ENCODE measurements at regions not wholly inside any gene's neighbourhood (a gene's known extent, or its start where the extent isn't known, plus 50 kb on each side); places are given as distances from the start of the nearest gene placed in this dataset.
"Not testable (repeated sequence)": the region's sequence is repeated elsewhere in the genome, so short reads cannot be mapped to it uniquely, and the experiment has no call there.

DNA sequence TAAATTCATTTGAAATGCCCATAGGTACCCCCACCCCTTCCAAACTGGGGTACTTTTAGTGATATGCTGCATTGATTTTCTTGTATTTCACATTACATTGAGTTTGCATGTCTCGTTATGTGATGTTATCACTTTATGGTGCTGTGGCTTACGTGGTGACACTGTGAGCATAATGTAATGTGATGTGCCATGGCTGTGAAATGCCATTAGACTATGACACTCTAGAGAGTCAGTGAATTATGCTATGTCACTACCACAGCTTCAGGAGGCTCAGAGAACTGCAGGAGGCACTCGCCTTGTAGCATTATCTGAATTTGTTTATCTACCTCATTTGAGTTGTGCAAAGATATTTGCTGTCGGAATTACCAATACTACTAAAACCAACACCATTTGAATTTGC, 590.1 kb upstream of the SLC10A2 start:
- no peaks in the 10 kb centered on the region for H3K9me3 Mint-ChIP-seq
- ChIA-PET POLR2A (no interaction called here), CTCF (no interaction called here)
- H3K4me1 Mint-ChIP-seq = no peaks in the 10 kb centered on the region
- H3K27me3 Mint-ChIP-seq = no peaks in the 10 kb centered on the region
- H3K36me3 Mint-ChIP-seq (ENCODE audit: low read depth) = no peaks in the 10 kb centered on the region
- DNase-seq = no peak
- H3K4me3 Mint-ChIP-seq = no peak overlapping the region
- no peak overlapping the region for H3K27ac Mint-ChIP-seq

DNA sequence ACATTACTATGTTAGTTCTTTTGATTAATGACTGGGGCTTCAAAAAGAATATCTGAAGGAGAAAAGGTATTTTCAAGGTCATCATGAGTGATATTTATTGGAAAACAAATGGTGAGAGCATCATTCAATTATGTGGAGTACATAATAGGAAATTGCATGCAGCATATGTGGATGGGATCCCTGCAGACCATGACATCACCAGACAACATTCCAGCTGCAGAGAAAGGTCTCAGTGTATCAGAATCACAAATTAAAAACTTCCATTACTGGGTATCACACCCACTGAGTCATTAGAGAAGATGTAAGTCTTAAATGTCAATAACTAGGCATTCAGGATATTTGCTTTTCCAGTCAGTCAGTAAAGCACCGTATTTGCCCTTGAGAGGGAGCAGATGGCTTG, 574.4 kb upstream of the SLC10A2 start:
- no peaks in the 10 kb centered on the region for H3K4me1 Mint-ChIP-seq
- no peak for DNase-seq
- no peaks in the 10 kb centered on the region for H3K36me3 Mint-ChIP-seq (ENCODE audit: low read depth)
- POLR2A ChIA-PET = no interaction called here
- no peak overlapping the region for H3K4me3 Mint-ChIP-seq
- CTCF ChIA-PET = no interaction called here
- H3K9me3 Mint-ChIP-seq = no peaks in the 10 kb centered on the region
- no peak overlapping the region for H3K27ac Mint-ChIP-seq
- H3K27me3 Mint-ChIP-seq = no peaks in the 10 kb centered on the region

- H3K4me3 Mint-ChIP-seq = no peak overlapping the region
- H3K27me3 Mint-ChIP-seq = no peaks in the 10 kb centered on the region
- H3K27ac Mint-ChIP-seq = no peak overlapping the region
- peaks cover under 1% of the 10 kb centered on the region for H3K9me3 Mint-ChIP-seq
- H3K36me3 Mint-ChIP-seq (ENCODE audit: low read depth) = no peaks in the 10 kb centered on the region
- ChIA-PET POLR2A (no interaction called here), CTCF (no interaction called here)
- no peaks in the 10 kb centered on the region for H3K4me1 Mint-ChIP-seq
- no peak for DNase-seq
Observed at GRCh38 chr13:103639326-103639725, 573.1 kb upstream of the SLC10A2 start.

- no peak overlapping the region for H3K27ac Mint-ChIP-seq
- peaks cover 2% of the 10 kb centered on the region for H3K9me3 Mint-ChIP-seq
- H3K27me3 Mint-ChIP-seq = no peaks in the 10 kb centered on the region
- no peak overlapping the region for H3K4me3 Mint-ChIP-seq
- ChIA-PET POLR2A (no interaction called here), CTCF (no interaction called here)
- H3K4me1 Mint-ChIP-seq = no peaks in the 10 kb centered on the region
- H3K36me3 Mint-ChIP-seq (ENCODE audit: low read depth) = no peaks in the 10 kb centered on the region
- DNase-seq = no peak
Observed at GRCh38 chr13:103638706-103639105, 572.5 kb upstream of the SLC10A2 start.

- H3K4me3 Mint-ChIP-seq = no peak overlapping the region
- H3K36me3 Mint-ChIP-seq (ENCODE audit: low read depth) = no peaks in the 10 kb centered on the region
- ChIA-PET CTCF (no interaction called here), POLR2A (no interaction called here)
- no peaks in the 10 kb centered on the region for H3K27me3 Mint-ChIP-seq
- H3K9me3 Mint-ChIP-seq = peaks cover 2% of the 10 kb centered on the region
- H3K4me1 Mint-ChIP-seq = no peaks in the 10 kb centered on the region
- H3K27ac Mint-ChIP-seq = no peak overlapping the region
- DNase-seq = no peak
Observed at GRCh38 chr13:103634066-103634465, 567.8 kb upstream of the SLC10A2 start.

GRCh38 chr13:103625194-103625593, 559.0 kb upstream of the SLC10A2 start:
- Mint-ChIP-seq H3K36me3 (ENCODE audit: low read depth) (no peaks in the 10 kb centered on the region), H3K27ac (no peak overlapping the region), H3K9me3 (peaks cover 2% of the 10 kb centered on the region), H3K4me3 (no peak overlapping the region), H3K4me1 (no peaks in the 10 kb centered on the region), H3K27me3 (no peaks in the 10 kb centered on the region)
- ChIA-PET CTCF (no interaction called here), POLR2A (no interaction called here)
- no peak for DNase-seq

- POLR2A ChIA-PET = no interaction called here
- Mint-ChIP-seq H3K4me1 (no peaks in the 10 kb centered on the region), H3K27ac (no peak overlapping the region), H3K4me3 (no peak overlapping the region), H3K36me3 (ENCODE audit: low read depth) (no peaks in the 10 kb centered on the region), H3K27me3 (no peaks in the 10 kb centered on the region), H3K9me3 (peaks cover 2% of the 10 kb centered on the region)
- CTCF ChIA-PET = no interaction called here
- no peak for DNase-seq
Observed at GRCh38 chr13:103618151-103618550, 551.9 kb upstream of the SLC10A2 start.

DNA sequence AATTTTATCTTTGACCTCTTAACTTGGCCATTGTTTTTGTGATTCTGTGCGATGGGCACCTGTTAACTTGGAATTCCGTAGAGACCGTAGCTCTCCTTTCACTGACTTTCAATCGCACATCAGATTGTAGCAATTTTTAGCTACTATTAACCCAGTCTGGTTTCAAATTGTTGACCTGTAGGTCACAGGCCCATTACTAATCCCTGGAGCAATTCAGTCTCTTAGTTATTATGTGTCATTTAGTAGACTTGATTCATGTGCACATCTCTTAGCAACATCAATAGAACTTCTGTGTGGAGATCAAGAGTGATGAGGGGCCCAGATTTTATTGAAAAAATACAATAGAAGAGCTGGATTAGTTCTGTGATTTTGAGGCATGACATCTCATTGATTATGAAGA, 549.6 kb upstream of the SLC10A2 start:
- H3K9me3 Mint-ChIP-seq = peaks cover 2% of the 10 kb centered on the region

GRCh38 chr13:103614761-103615160, 548.5 kb upstream of the SLC10A2 start:
- ChIA-PET CTCF (no interaction called here), POLR2A (no interaction called here)
- Mint-ChIP-seq H3K27ac (no peak overlapping the region), H3K4me1 (no peaks in the 10 kb centered on the region), H3K27me3 (no peaks in the 10 kb centered on the region), H3K36me3 (ENCODE audit: low read depth) (no peaks in the 10 kb centered on the region), H3K4me3 (no peak overlapping the region), H3K9me3 (peaks cover 2% of the 10 kb centered on the region)
- DNase-seq = no peak

More for the DNA sequence above, 549.6 kb upstream of the SLC10A2 start:
- Mint-ChIP-seq H3K27ac (no peak overlapping the region), H3K36me3 (ENCODE audit: low read depth) (no peaks in the 10 kb centered on the region), H3K4me1 (no peaks in the 10 kb centered on the region), H3K4me3 (no peak overlapping the region), H3K27me3 (no peaks in the 10 kb centered on the region)
- ChIA-PET CTCF (no interaction called here), POLR2A (no interaction called here)
- DNase-seq = no peak

GRCh38 chr13:103607995-103608394, 541.8 kb upstream of the SLC10A2 start:
- H3K27ac Mint-ChIP-seq = no peak overlapping the region

GRCh38 chr13:103605546-103606326, 539.5 kb upstream of the SLC10A2 start:
- ChIA-PET CTCF (no interaction called here), POLR2A (no interaction called here)
- Mint-ChIP-seq H3K9me3 (peaks cover 3% of the 10 kb centered on the region), H3K4me1 (no peaks in the 10 kb centered on the region), H3K36me3 (ENCODE audit: low read depth) (no peaks in the 10 kb centered on the region), H3K27ac (no peak overlapping the region), H3K27me3 (no peaks in the 10 kb centered on the region), H3K4me3 (no peak overlapping the region)
- no peak for DNase-seq

More at GRCh38 chr13:103607995-103608394, 541.8 kb upstream of the SLC10A2 start:
- H3K36me3 Mint-ChIP-seq (ENCODE audit: low read depth) = no peaks in the 10 kb centered on the region
- H3K4me3 Mint-ChIP-seq = no peak overlapping the region
- DNase-seq = no peak
- CTCF ChIA-PET = interaction anchor here (0.6 kb wide), 1 partner anchor 16 kb away, joined by 3 read pairs; no protein-coding TSS in a partner anchor
- POLR2A ChIA-PET = no interaction called here
- H3K4me1 Mint-ChIP-seq = no peaks in the 10 kb centered on the region
- no peaks in the 10 kb centered on the region for H3K27me3 Mint-ChIP-seq
- no peaks in the 10 kb centered on the region for H3K9me3 Mint-ChIP-seq

- H3K9me3 Mint-ChIP-seq; POLR2A ChIA-PET; CTCF ChIA-PET; DNase-seq; H3K36me3 Mint-ChIP-seq (ENCODE audit: low read depth); H3K27ac Mint-ChIP-seq; H3K27me3 Mint-ChIP-seq; H3K4me3 Mint-ChIP-seq; H3K4me1 Mint-ChIP-seq: not testable (repeated sequence)
Observed at GRCh38 chr13:103599870-103600269, 533.7 kb upstream of the SLC10A2 start.

GRCh38 chr13:103598671-103599070, 532.5 kb upstream of the SLC10A2 start:
- Mint-ChIP-seq H3K27me3 (no peaks in the 10 kb centered on the region), H3K4me1 (no peaks in the 10 kb centered on the region), H3K36me3 (ENCODE audit: low read depth) (no peaks in the 10 kb centered on the region), H3K4me3 (no peak overlapping the region), H3K9me3 (peaks cover 6% of the 10 kb centered on the region), H3K27ac (no peak overlapping the region)
- DNase-seq = no peak
- POLR2A ChIA-PET = no interaction called here
- CTCF ChIA-PET = no interaction called here

GRCh38 chr13:103573446-103573845, 507.2 kb upstream of the SLC10A2 start:
- no peak for DNase-seq
- H3K27me3 Mint-ChIP-seq = no peaks in the 10 kb centered on the region
- ChIA-PET POLR2A (no interaction called here), CTCF (no interaction called here)
- H3K27ac Mint-ChIP-seq = no peak overlapping the region
- H3K36me3 Mint-ChIP-seq (ENCODE audit: low read depth) = no peaks in the 10 kb centered on the region
- H3K9me3 Mint-ChIP-seq = peaks cover 4% of the 10 kb centered on the region
- H3K4me1 Mint-ChIP-seq = no peaks in the 10 kb centered on the region
- no peak overlapping the region for H3K4me3 Mint-ChIP-seq
